Karpas-422 (cell line): ENCODE measurements at regions not wholly inside any gene's neighbourhood (a gene's known extent, or its start where the extent isn't known, plus 50 kb on each side); places are given as distances from the start of the nearest gene placed in this dataset.

ENCODE experiments used
- DNase-seq: peaks from one replicate; pipeline ENCODE4 v3.0.0-alpha.2; 2015
- H2AFZ ChIP-seq: fragments of 200-600 bp; sonication (generic); 2 replicates; pipeline ENCODE4 v1.6.1; 2014; ENCODE audit warnings: antibody characterized with exemption, low read length, mixed read lengths
- H3K27ac ChIP-seq: fragments of 200-600 bp; sonication (generic); 2 replicates; pipeline ENCODE4 v1.5.1; 2014; ENCODE audit warnings: mild to moderate bottlenecking, low read length, moderate library complexity
- H3K27me3 ChIP-seq: fragments of 200-600 bp; sonication (generic); 2 replicates; pipeline ENCODE4 v1.6.1; 2014; ENCODE audit warnings: low read length, mixed read lengths
- H3K36me3 ChIP-seq: fragments of 200-600 bp; sonication (generic); 2 replicates; pipeline ENCODE4 v1.6.1; 2014; ENCODE audit warnings: low read length, mixed read lengths; ENCODE audit not compliant: insufficient read depth
- H3K4me1 ChIP-seq: fragments of 200-600 bp; sonication (generic); 2 replicates; pipeline ENCODE4 v1.6.1; 2014; ENCODE audit warnings: mild to moderate bottlenecking, low read length, mixed read lengths
- H3K4me2 ChIP-seq: fragments of 200-600 bp; sonication (generic); 2 replicates; pipeline ENCODE4 v1.6.1; 2014; ENCODE audit warnings: low read length, low read depth, mild to moderate bottlenecking; ENCODE audit not compliant: poor library complexity, severe bottlenecking
- H3K4me3 ChIP-seq: fragments of 200-600 bp; sonication (generic); 2 replicates; pipeline ENCODE4 v1.5.1; 2014; ENCODE audit warnings: mild to moderate bottlenecking, antibody characterized with exemption, low read length, mixed read lengths
- H3K79me2 ChIP-seq: fragments of 200-600 bp; sonication (generic); 2 replicates; pipeline ENCODE4 v1.6.1; 2014; ENCODE audit warnings: mild to moderate bottlenecking, low read length, mixed read lengths
- H3K9ac ChIP-seq: fragments of 200-600 bp; sonication (generic); 2 replicates; pipeline ENCODE4 v1.6.0; 2014; ENCODE audit warnings: low read length
- H3K9me2 ChIP-seq: fragments of 200-600 bp; sonication (generic), shearing (Covaris generic); replicated peaks from 2 replicates; pipeline ENCODE4 v1.6.0; 2014; ENCODE audit warnings: mild to moderate bottlenecking, low read length, moderate library complexity; ENCODE audit not compliant: insufficient read depth
- H3K9me3 ChIP-seq: fragments of 300-700, 200-600 bp; sonication (generic); 2 replicates; pipeline ENCODE4 v1.6.1; 2014; ENCODE audit warnings: low read length, mixed read lengths
- H4K20me1 ChIP-seq: fragments of 200-600 bp; sonication (generic); 2 replicates; pipeline ENCODE4 v1.6.1; 2014; ENCODE audit warnings: mild to moderate bottlenecking, antibody characterized with exemption, low read length, low read depth; ENCODE audit not compliant: insufficient read depth

DNA sequence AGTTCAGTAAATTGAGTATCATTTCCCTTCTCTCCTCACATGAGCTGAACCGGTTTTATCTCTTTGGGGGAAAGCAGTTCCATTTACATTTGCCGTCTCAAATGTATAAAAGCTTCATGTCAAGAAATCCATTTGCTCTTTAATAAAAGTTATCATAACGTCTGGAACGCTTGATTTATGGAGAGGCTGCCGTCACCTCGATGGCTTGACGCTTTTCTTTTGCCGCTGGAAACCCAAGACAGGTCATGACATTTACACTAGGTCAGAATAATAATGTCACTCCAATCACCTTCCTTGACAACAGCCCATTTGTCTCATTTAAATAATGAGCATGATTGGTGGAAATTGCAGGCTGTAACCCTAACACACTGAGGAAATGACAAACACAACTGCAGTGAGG is 443.4 kb downstream of the IRX1 start:
- Histone ChIP-seq H3K9me3 (peaks cover 28% of the 10 kb centered on the region), H3K79me2 (no peaks in the 10 kb centered on the region), H3K4me2 (no peak overlapping the region), H3K4me1 (no peaks in the 10 kb centered on the region), H3K27ac (no peak overlapping the region), H3K4me3 (no peak overlapping the region), H3K9me2 (no peaks in the 10 kb centered on the region), H3K9ac (no peak overlapping the region), H2AFZ (no peak overlapping the region), H3K27me3 (no peaks in the 10 kb centered on the region), H3K36me3 (no peaks in the 10 kb centered on the region), H4K20me1 (no peaks in the 10 kb centered on the region)
- DNase-seq = no peak

DNA sequence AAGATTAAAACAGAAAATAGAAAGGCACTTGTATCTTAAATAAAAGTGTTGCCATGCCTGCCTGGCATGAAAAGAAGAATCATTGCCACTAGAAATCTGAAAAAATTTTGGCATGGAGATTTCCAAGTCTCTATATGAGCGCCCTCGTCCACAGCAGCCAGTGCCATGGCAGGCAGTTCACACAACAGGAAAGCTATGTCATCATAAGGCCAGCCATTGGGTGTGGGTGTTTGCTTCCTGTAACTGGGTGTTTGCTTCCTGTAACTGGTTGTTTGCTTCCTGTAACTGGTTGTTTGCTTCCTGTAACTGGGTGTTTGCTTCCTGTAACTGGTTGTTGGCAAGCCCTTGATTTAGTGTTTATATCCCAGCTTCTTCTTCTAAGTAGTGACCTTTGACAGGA is 446.7 kb downstream of the IRX1 start:
- H3K36me3 ChIP-seq = no peaks in the 10 kb centered on the region
- DNase-seq = no peak
- no peak overlapping the region for H3K27ac ChIP-seq
- H3K4me2 ChIP-seq = no peak overlapping the region
- no peak overlapping the region for H3K4me3 ChIP-seq
- H3K9ac ChIP-seq = no peak overlapping the region
- H2AFZ ChIP-seq = no peak overlapping the region
- no peaks in the 10 kb centered on the region for H3K9me2 ChIP-seq
- H4K20me1 ChIP-seq = no peaks in the 10 kb centered on the region
- H3K9me3 ChIP-seq = peaks cover 23% of the 10 kb centered on the region
- H3K4me1 ChIP-seq = no peaks in the 10 kb centered on the region
- H3K27me3 ChIP-seq = no peaks in the 10 kb centered on the region
- no peaks in the 10 kb centered on the region for H3K79me2 ChIP-seq

DNA sequence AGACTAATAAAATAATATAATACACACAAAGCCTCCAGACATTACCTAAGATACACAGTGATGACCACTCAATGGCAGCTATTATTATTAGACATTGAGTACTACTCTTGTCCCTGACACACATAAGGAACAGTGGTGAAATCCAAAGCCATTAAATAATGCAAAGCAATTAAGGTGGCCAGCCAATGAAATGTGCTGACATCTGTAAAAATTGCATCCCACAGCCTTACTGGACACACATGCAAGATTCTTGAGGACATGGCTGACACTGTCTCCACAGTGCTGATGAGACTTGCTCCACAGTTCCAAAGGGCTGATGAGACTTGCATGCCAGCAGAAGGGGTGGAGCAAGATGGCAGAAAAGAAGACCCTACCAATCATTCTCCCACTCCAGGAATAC is 447.5 kb downstream of the IRX1 start:
- H3K4me3 ChIP-seq = no peak overlapping the region
- H3K9me2 ChIP-seq = no peaks in the 10 kb centered on the region
- H2AFZ ChIP-seq = no peak overlapping the region
- no peak overlapping the region for H3K27ac ChIP-seq
- no peaks in the 10 kb centered on the region for H3K4me1 ChIP-seq
- no peaks in the 10 kb centered on the region for H3K79me2 ChIP-seq
- H3K36me3 ChIP-seq = no peaks in the 10 kb centered on the region
- H4K20me1 ChIP-seq = no peaks in the 10 kb centered on the region
- H3K9me3 ChIP-seq = peaks cover 23% of the 10 kb centered on the region
- no peak for DNase-seq
- no peaks in the 10 kb centered on the region for H3K27me3 ChIP-seq
- no peak overlapping the region for H3K9ac ChIP-seq
- H3K4me2 ChIP-seq = no peak overlapping the region

DNA sequence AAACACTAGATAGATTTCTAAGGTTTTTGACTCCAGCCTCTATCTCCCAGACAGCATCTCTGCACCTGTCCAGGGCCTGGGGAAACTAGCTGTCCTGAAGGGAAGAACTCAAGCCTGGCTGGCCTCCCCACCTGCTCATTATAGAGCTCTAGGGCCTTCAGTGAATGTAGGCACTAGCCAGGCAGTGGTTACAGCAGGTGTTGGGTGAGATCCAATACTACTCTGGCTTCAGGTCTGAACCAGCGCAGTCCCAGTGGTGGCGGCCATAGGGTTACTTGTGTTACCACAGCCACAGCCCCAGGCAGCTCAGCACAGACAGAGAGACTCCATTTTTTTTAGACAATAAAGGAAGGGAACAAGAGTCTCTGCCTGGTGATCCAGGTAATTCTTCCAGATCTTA is 449.2 kb downstream of the IRX1 start:
- H3K9me2 ChIP-seq = no peaks in the 10 kb centered on the region
- no peak overlapping the region for H3K4me2 ChIP-seq
- H3K79me2 ChIP-seq = no peaks in the 10 kb centered on the region
- H3K27me3 ChIP-seq = no peaks in the 10 kb centered on the region
- H4K20me1 ChIP-seq = no peaks in the 10 kb centered on the region
- no peak overlapping the region for H2AFZ ChIP-seq
- H3K9ac ChIP-seq = no peak overlapping the region
- no peaks in the 10 kb centered on the region for H3K36me3 ChIP-seq
- H3K4me3 ChIP-seq = no peak overlapping the region
- no peak for DNase-seq
- H3K4me1 ChIP-seq = no peaks in the 10 kb centered on the region
- no peak overlapping the region for H3K27ac ChIP-seq
- H3K9me3 ChIP-seq = peaks cover 11% of the 10 kb centered on the region

DNA sequence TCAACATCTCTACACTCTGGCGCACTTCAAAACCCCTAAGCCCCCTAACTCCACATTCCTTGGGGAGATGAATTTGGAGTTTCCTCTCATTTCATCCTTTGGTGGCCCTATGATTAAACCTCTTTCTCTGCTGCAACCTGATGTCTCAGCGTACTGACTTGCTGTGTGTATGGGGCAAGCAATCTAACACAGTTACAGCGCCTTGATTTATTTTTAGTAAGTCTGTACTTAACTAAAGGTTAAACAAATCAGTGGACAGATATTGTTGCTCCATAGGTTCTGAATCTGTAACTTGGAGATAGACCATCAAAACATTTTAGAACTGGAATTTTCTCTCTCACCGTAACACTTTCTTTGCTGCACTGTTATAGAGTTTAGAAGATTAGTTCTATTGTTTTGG is 452.8 kb downstream of the IRX1 start:
- Histone ChIP-seq H3K27ac (no peak overlapping the region), H3K9me2 (no peaks in the 10 kb centered on the region), H3K9me3 (peaks cover 12% of the 10 kb centered on the region), H3K36me3 (no peaks in the 10 kb centered on the region), H3K79me2 (no peaks in the 10 kb centered on the region), H3K4me2 (no peak overlapping the region), H3K9ac (no peak overlapping the region), H3K4me3 (no peak overlapping the region), H3K27me3 (no peaks in the 10 kb centered on the region), H3K4me1 (no peaks in the 10 kb centered on the region), H4K20me1 (no peaks in the 10 kb centered on the region), H2AFZ (no peak overlapping the region)
- DNase-seq = no peak

DNA sequence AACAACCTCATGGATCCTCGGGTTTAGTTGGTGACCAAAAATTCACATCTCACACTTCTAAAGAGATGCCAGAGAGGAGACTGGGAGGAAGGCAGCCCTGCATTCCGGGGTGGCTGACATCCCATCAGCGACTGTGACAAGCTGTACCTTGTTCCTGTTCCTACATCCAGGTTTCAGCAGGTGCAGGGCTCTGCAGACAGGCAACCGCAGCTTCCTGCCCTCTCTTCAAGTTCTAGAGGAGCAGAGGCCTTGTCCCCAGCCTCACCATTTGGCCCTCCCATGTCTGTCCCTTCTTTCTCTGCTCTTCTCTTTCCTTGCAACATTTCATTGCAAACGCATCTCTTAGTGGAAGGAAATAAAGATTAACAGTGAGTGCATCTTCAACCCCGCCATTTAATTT is 454.6 kb downstream of the IRX1 start:
- H3K4me2 ChIP-seq = no peak overlapping the region
- H3K4me3 ChIP-seq = no peak overlapping the region
- H2AFZ ChIP-seq = no peak overlapping the region
- H3K27me3 ChIP-seq = no peaks in the 10 kb centered on the region
- H3K9ac ChIP-seq = no peak overlapping the region
- no peaks in the 10 kb centered on the region for H3K79me2 ChIP-seq
- no peaks in the 10 kb centered on the region for H3K9me2 ChIP-seq
- no peaks in the 10 kb centered on the region for H3K4me1 ChIP-seq
- H3K36me3 ChIP-seq = no peaks in the 10 kb centered on the region
- H3K27ac ChIP-seq = no peak overlapping the region
- no peaks in the 10 kb centered on the region for H4K20me1 ChIP-seq
- no peak for DNase-seq
- peaks cover 15% of the 10 kb centered on the region for H3K9me3 ChIP-seq

DNA sequence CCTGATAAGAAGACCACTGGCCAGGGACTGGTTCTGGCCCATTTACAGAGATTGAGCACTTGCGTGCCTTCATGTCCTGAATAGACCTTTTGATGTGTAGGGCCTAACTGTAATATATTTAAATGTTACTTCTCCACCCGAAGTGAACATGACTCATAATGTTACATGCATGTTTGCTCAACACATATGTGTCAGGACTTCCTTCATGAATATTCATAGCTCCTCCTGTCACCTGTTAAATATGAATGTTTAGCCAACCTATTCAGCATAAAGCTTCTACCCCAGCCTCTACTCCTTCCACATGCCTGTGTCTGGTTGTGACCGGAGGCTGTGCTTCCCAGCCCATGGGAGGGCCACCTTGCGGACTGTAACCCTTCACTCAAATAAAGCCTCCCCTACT is 457.5 kb downstream of the IRX1 start:
- H3K4me3 ChIP-seq = no peak overlapping the region
- no peak overlapping the region for H3K9ac ChIP-seq
- no peaks in the 10 kb centered on the region for H3K9me2 ChIP-seq
- H3K27ac ChIP-seq = no peak overlapping the region
- no peak overlapping the region for H2AFZ ChIP-seq
- no peaks in the 10 kb centered on the region for H3K79me2 ChIP-seq
- no peak overlapping the region for H3K4me2 ChIP-seq
- peaks cover 18% of the 10 kb centered on the region for H3K9me3 ChIP-seq
- no peaks in the 10 kb centered on the region for H4K20me1 ChIP-seq
- H3K36me3 ChIP-seq = no peaks in the 10 kb centered on the region
- DNase-seq = no peak
- no peaks in the 10 kb centered on the region for H3K27me3 ChIP-seq
- no peaks in the 10 kb centered on the region for H3K4me1 ChIP-seq

DNA sequence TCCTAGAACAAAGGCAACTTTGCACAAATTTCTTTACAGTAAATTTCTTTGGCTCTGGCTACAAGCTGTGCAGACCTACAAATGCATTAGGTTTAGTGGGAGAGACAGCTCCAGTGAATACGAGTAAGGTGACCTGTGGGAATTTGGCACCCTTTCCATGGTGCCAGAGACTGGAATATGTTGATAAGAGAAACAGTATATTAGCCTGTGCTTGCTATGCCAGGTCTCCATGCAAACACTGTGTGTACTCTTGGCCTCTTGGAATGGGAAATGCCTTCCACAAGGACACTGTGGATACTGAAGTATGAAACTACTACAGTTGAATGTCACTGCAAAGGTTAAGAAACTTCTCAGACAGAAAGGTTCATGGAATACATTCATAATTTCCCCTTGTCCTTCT is 458.5 kb downstream of the IRX1 start:
- DNase-seq = no peak
- H3K36me3 ChIP-seq = no peaks in the 10 kb centered on the region
- no peaks in the 10 kb centered on the region for H3K9me2 ChIP-seq
- no peak overlapping the region for H3K27ac ChIP-seq
- H3K4me1 ChIP-seq = no peaks in the 10 kb centered on the region
- H3K79me2 ChIP-seq = no peaks in the 10 kb centered on the region
- no peak overlapping the region for H3K4me3 ChIP-seq
- no peaks in the 10 kb centered on the region for H4K20me1 ChIP-seq
- no peak overlapping the region for H3K9ac ChIP-seq
- H2AFZ ChIP-seq = no peak overlapping the region
- H3K27me3 ChIP-seq = no peaks in the 10 kb centered on the region
- no peak overlapping the region for H3K4me2 ChIP-seq
- H3K9me3 ChIP-seq = peaks cover 18% of the 10 kb centered on the region

DNA sequence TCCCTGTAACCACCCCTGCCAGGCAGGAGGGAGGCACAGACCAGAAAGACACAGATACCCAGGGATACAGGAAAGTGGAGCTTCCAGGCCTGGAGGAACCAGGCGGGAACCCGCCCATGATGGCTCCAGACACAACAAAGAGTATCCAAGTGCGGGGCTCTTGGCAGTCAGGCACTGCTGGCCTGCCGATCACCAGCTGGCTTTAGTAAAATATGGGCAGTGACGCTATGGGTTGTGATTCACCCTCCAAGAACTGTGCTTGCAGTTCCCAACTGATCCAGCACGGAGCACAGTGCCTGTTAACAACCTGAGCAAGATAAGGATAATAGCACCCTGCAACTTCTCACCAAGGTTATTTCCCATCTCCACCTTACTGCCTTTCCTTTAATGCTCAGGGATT is 463.3 kb downstream of the IRX1 start:
- no peak overlapping the region for H3K4me2 ChIP-seq

More for the DNA sequence above, 463.3 kb downstream of the IRX1 start:
- H3K79me2 ChIP-seq = no peaks in the 10 kb centered on the region
- H3K27me3 ChIP-seq = no peaks in the 10 kb centered on the region
- H3K4me1 ChIP-seq = no peaks in the 10 kb centered on the region
- H2AFZ ChIP-seq = no peak overlapping the region
- H3K9me2 ChIP-seq = no peaks in the 10 kb centered on the region
- H3K4me3 ChIP-seq = no peak overlapping the region
- H3K27ac ChIP-seq = no peak overlapping the region
- no peak overlapping the region for H3K9ac ChIP-seq
- H4K20me1 ChIP-seq = no peaks in the 10 kb centered on the region
- H3K36me3 ChIP-seq = no peaks in the 10 kb centered on the region
- DNase-seq = no peak
- H3K9me3 ChIP-seq = peaks cover 15% of the 10 kb centered on the region
